CD4-positive, CD25-positive, alpha-beta regulatory T cell (primary cell): ENCODE measurements at regions not wholly inside any gene's neighbourhood (a gene's known extent, or its start where the extent isn't known, plus 50 kb on each side); places are given as distances from the start of the nearest gene placed in this dataset.
"Not testable (repeated sequence)": the region's sequence is repeated elsewhere in the genome, so short reads cannot be mapped to it uniquely, and the experiment has no call there.

Source experiments
- ATAC-seq, 2 donors: fragments of 150-1000 bp; cut with Tn5 transposase; one replicate each; pipeline ENCODE4 v1.10.0; 2021; ENCODE audit warnings: low read depth in 2 of 2, moderate number of reproducible peaks in 2 of 2, moderate library complexity in 1 of 2
- DNase-seq, 3 donors: peaks; one replicate each; pipeline versions ENCODE4 v3.0.0 to v3.0.0-alpha.2; 2012 to 2022; ENCODE audit warnings: mixed read lengths in 1 of 3
- H3K27ac ChIP-seq: one replicate; pipeline ENCODE4 v1.7.0; 2013; ENCODE audit warnings: mild to moderate bottlenecking, low read length; ENCODE audit not compliant: insufficient read depth, poor library complexity, severe bottlenecking
- H3K27me3 ChIP-seq: one replicate; pipeline ENCODE4 v1.7.0; 2013; ENCODE audit warnings: low read length; ENCODE audit not compliant: control insufficient read depth, insufficient read depth
- H3K36me3 ChIP-seq: one replicate; pipeline ENCODE4 v1.7.0; 2013; ENCODE audit warnings: mild to moderate bottlenecking, low read length, moderate library complexity; ENCODE audit not compliant: control insufficient read depth, insufficient read depth
- H3K4me1 ChIP-seq: 2 replicates; pipeline ENCODE4 v1.7.0; 2013; ENCODE audit warnings: mild to moderate bottlenecking, low read length; ENCODE audit not compliant: insufficient read depth, control insufficient read depth, poor library complexity, severe bottlenecking
- H3K4me3 ChIP-seq: one replicate; pipeline ENCODE4 v1.7.0; 2013; ENCODE audit warnings: low read depth, mild to moderate bottlenecking, low read length, moderate library complexity
- H3K9me3 ChIP-seq, 2 experiments: 1 replicate in 1 of 2; 2 replicates in 1 of 2; pipeline ENCODE4 v1.7.0; 2013; ENCODE audit warnings: low read length in 2 of 2, mild to moderate bottlenecking in 1 of 2, moderate library complexity in 1 of 2; ENCODE audit not compliant: control insufficient read depth in 2 of 2
- H3K27ac Mint-ChIP-seq, 3 donors: one replicate each; pipeline ENCODE4 v1.8.0; 2020 to 2022; ENCODE audit warnings: mild to moderate bottlenecking in 3 of 3, mixed read lengths in 3 of 3, moderate library complexity in 2 of 3
- H3K27me3 Mint-ChIP-seq: one replicate; pipeline ENCODE4 v1.8.0; 2022; ENCODE audit warnings: mild to moderate bottlenecking, mixed read lengths
- H3K36me3 Mint-ChIP-seq: one replicate; pipeline ENCODE4 v1.8.0; 2020; ENCODE audit warnings: mixed read lengths
- H3K4me1 Mint-ChIP-seq, 4 donors: one replicate each; pipeline ENCODE4 v1.8.0; 2020 to 2022; ENCODE audit warnings: mixed read lengths in 4 of 4, mild to moderate bottlenecking in 1 of 4
- H3K4me3 Mint-ChIP-seq, 4 donors: one replicate each; pipeline ENCODE4 v1.8.0; 2020 to 2022; ENCODE audit warnings: mild to moderate bottlenecking in 4 of 4, mixed read lengths in 4 of 4, moderate library complexity in 3 of 4
- H3K9me3 Mint-ChIP-seq, 7 donors: one replicate each; pipeline ENCODE4 v1.8.0; 2020 to 2022; ENCODE audit warnings: mixed read lengths in 7 of 7, mild to moderate bottlenecking in 3 of 7, moderate library complexity in 2 of 7

GRCh38 chrX:68953331-68953730, 124.5 kb downstream of the EFNB1 start:
- peaks cover 0 to 3% (median 0%) of the 10 kb centered on the region in 7 donors for H3K9me3 Mint-ChIP-seq

GRCh38 chrX:68951942-68952619, 123.3 kb downstream of the EFNB1 start:
- not testable (repeated sequence) for H3K27me3 Mint-ChIP-seq, H3K27me3 ChIP-seq, H3K36me3 ChIP-seq, H3K4me3 Mint-ChIP-seq, ATAC-seq, H3K36me3 Mint-ChIP-seq, H3K27ac Mint-ChIP-seq, H3K4me1 Mint-ChIP-seq, H3K27ac ChIP-seq, H3K9me3 Mint-ChIP-seq, H3K9me3 ChIP-seq, DNase-seq, H3K4me1 ChIP-seq, H3K4me3 ChIP-seq

More at GRCh38 chrX:68953331-68953730, 124.5 kb downstream of the EFNB1 start:
- no peaks in the 10 kb centered on the region for H3K9me3 ChIP-seq
- peak overlapping the region in 1 of 4 donors; percentile 9 for H3K4me3 Mint-ChIP-seq
- H3K27me3 ChIP-seq, result no peaks in the 10 kb centered on the region
- no peak overlapping the region for H3K27ac Mint-ChIP-seq
- ATAC-seq (no peak), DNase-seq (no peak)
- H3K4me3 ChIP-seq, result no peak overlapping the region
- no peaks in the 10 kb centered on the region for H3K4me1 ChIP-seq
- no peaks in the 10 kb centered on the region for H3K36me3 Mint-ChIP-seq
- H3K27ac ChIP-seq, result no peak overlapping the region
- H3K27me3 Mint-ChIP-seq, result peaks cover 4% of the 10 kb centered on the region
- no peaks in the 10 kb centered on the region for H3K4me1 Mint-ChIP-seq
- H3K36me3 ChIP-seq, result no peaks in the 10 kb centered on the region

DNA sequence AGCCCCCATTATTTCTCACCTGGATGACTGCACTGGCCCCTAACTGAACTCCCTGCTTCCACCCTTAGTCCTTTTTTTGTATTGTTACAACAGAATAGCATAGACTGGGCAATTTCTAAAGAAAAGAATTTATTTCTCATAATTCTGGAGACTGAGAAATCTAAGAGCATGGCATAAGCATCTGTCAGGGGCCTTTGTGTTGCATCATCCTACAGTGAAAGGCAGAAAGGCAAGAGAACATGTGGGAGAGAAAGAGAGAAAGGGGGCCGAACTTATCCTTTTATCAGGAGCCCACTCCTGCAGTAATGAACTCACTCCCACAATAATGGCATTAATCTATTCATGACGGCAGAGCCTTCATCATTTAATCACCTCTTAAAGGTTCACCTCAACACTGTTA, 122.1 kb downstream of the EFNB1 start:
- no peak for ATAC-seq
- no peaks in the 10 kb centered on the region for H3K36me3 Mint-ChIP-seq

GRCh38 chrX:68947882-68948605, 119.2 kb downstream of the EFNB1 start:
- H3K4me3 ChIP-seq, result no peak overlapping the region
- Mint-ChIP-seq H3K27me3 (peaks cover 4% of the 10 kb centered on the region), H3K9me3 (no peaks in the 10 kb centered on the region), H3K27ac (no peak overlapping the region), H3K4me3 (no peak overlapping the region), H3K4me1 (no peaks in the 10 kb centered on the region), H3K36me3 (no peaks in the 10 kb centered on the region)
- ATAC-seq, result no peak
- no peak for DNase-seq
- H3K36me3 ChIP-seq, result no peaks in the 10 kb centered on the region
- no peaks in the 10 kb centered on the region for H3K4me1 ChIP-seq
- no peaks in the 10 kb centered on the region for H3K27me3 ChIP-seq
- no peak overlapping the region for H3K27ac ChIP-seq
- H3K9me3 ChIP-seq, result no peaks in the 10 kb centered on the region

More for the DNA sequence above, 122.1 kb downstream of the EFNB1 start:
- no peaks in the 10 kb centered on the region for H3K4me1 Mint-ChIP-seq
- no peaks in the 10 kb centered on the region for H3K27me3 ChIP-seq
- H3K4me1 ChIP-seq, result no peaks in the 10 kb centered on the region
- H3K9me3 ChIP-seq, result no peaks in the 10 kb centered on the region
- peaks cover 4% of the 10 kb centered on the region for H3K27me3 Mint-ChIP-seq
- no peak overlapping the region for H3K27ac Mint-ChIP-seq
- no peaks in the 10 kb centered on the region for H3K36me3 ChIP-seq
- no peak overlapping the region for H3K4me3 ChIP-seq
- no peak overlapping the region for H3K4me3 Mint-ChIP-seq
- no peak overlapping the region for H3K27ac ChIP-seq
- no peak for DNase-seq
- peaks cover 0 to 3% (median 0%) of the 10 kb centered on the region in 7 donors for H3K9me3 Mint-ChIP-seq

DNA sequence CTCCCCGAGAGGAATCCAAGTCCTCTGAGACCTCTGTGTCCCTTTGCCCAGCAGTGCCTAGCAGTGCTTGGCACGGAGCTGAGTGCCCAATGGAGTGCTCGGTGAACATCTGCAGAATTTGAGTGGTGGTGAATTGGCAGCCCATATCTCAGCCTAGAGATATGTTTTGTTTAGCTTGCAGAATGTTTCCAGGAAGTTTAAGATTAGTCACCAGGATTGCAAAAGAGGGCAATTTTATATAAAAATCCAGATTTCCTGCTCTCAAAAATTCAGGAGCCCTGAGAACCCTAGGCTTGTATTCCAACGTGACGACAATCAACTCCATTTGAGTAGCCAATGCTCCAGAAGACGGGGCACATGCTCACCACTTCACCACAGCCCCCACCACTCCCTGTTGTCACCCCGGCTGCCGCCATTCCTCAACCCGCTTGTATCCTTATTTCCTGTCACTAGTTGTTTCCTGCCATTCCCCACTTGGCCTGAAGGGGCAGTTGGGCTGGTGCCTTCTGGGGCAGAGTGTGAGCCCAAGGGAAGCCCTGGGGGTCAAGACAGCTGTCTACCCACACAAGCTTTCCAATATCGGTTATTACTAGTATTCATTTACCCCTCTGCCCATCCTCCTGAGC, 116.9 kb downstream of the EFNB1 start:
- H3K4me1 Mint-ChIP-seq, result no peaks in the 10 kb centered on the region
- H3K27me3 Mint-ChIP-seq, result peaks cover 4% of the 10 kb centered on the region
- H3K36me3 Mint-ChIP-seq, result no peaks in the 10 kb centered on the region
- ATAC-seq (no peak), DNase-seq (no peak)
- Histone ChIP-seq H3K27me3 (no peaks in the 10 kb centered on the region), H3K27ac (no peak overlapping the region), H3K4me1 (no peaks in the 10 kb centered on the region), H3K36me3 (no peaks in the 10 kb centered on the region), H3K4me3 (no peak overlapping the region), H3K9me3 (no peaks in the 10 kb centered on the region)
- H3K9me3 Mint-ChIP-seq, result no peaks in the 10 kb centered on the region
- no peak overlapping the region for H3K4me3 Mint-ChIP-seq
- no peak overlapping the region for H3K27ac Mint-ChIP-seq

DNA sequence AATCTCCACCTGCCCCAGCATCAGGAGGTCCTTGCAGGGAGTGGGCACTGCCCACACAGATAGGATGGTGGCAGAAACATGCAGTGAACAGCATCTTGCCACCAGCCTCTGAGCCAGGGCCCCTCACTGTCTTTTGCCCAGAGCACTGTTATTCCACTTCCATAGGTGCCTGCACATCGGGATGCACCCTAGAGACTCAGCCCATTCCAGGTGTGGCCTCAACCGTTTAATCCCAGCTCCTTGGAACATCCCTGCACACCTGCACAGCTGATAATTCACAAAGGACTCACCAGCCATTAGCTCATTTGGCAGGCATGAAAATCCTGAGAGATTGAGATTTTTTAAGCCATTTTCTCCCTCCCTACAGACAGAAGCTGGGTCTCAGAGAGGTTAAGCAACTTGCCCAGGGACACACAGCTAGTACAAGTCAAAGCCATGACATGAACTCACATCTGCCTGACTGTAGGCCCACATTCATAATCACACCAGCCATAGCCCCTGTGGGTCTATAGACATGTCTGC, 116.3 kb downstream of the EFNB1 start:
- Mint-ChIP-seq H3K4me1 (no peaks in the 10 kb centered on the region), H3K27ac (no peak overlapping the region), H3K36me3 (no peaks in the 10 kb centered on the region), H3K27me3 (peaks cover 4% of the 10 kb centered on the region), H3K4me3 (no peak overlapping the region), H3K9me3 (no peaks in the 10 kb centered on the region)
- H3K4me3 ChIP-seq, result no peak overlapping the region
- H3K27me3 ChIP-seq, result no peaks in the 10 kb centered on the region
- H3K4me1 ChIP-seq, result no peaks in the 10 kb centered on the region
- no peaks in the 10 kb centered on the region for H3K9me3 ChIP-seq
- H3K36me3 ChIP-seq, result no peaks in the 10 kb centered on the region
- ATAC-seq, result no peak
- H3K27ac ChIP-seq, result no peak overlapping the region
- no peak for DNase-seq

- Histone ChIP-seq H3K27ac (no peak overlapping the region), H3K27me3 (no peaks in the 10 kb centered on the region), H3K4me3 (no peak overlapping the region), H3K4me1 (no peaks in the 10 kb centered on the region), H3K9me3 (no peaks in the 10 kb centered on the region), H3K36me3 (no peaks in the 10 kb centered on the region)
- Mint-ChIP-seq H3K4me3 (no peak overlapping the region), H3K36me3 (no peaks in the 10 kb centered on the region), H3K9me3 (no peaks in the 10 kb centered on the region), H3K27me3 (peaks cover under 1% of the 10 kb centered on the region), H3K27ac (no peak overlapping the region), H3K4me1 (no peaks in the 10 kb centered on the region)
- DNase-seq, result no peak
- no peak for ATAC-seq
Measured at GRCh38 chrX:68944211-68944610, 115.4 kb downstream of the EFNB1 start.
